ENCODE measurements at regions not wholly inside any gene's neighbourhood (a gene's known extent, or its start where the extent isn't known, plus 50 kb on each side); places are given as distances from the start of the nearest gene placed in this dataset.

GRCh38 chr15:70185251-70185711 is 87.6 kb upstream of the TLE3 start:
- 69% methylated on average over 5 of the region's 5 CpGs; no CpG with 5 or more reads in 1 of the 2 experiments for WGBS, 2 experiments (ENCODE audit: extremely low coverage in 1 of 2, insufficient coverage in 1 of 2, insufficient read length in 1 of 2, insufficient replicate concordance in 2 of 2, low coverage in 1 of 2, low lambda C conversion rate in 2 of 2, missing lambda C conversion rate in 1 of 2)
- no peak for FAIRE-seq
- H3K4me2 ChIP-seq (ENCODE audit: insufficient read depth in 1 of 2, low read depth in 2 of 2, low read length in 2 of 2), result no peak overlapping the region
- POLR2A ChIA-PET (ENCODE audit: partially characterized antibody), result interaction anchor here (0.8 kb wide), 1 partner anchor 14 kb away, joined by 4 read pairs; no protein-coding TSS in a partner anchor
- H3K79me2 ChIP-seq (ENCODE audit: control insufficient read depth in 1 of 2, insufficient read depth in 2 of 2, low read length in 2 of 2), result no peaks in the 10 kb centered on the region
- no peak overlapping the region for H2BK120ac ChIP-seq (replicated peaks; ENCODE audit: low read depth, low read length)
- no peaks in the 10 kb centered on the region for H3K9me3 ChIP-seq (ENCODE audit: insufficient read depth in 2 of 2, low read depth in 1 of 2, low read length in 1 of 2)
- H3K36me3 ChIP-seq (ENCODE audit: control insufficient read depth in 2 of 4, insufficient read depth in 4 of 4, low read length in 3 of 4), result no peaks in the 10 kb centered on the region
- no peak overlapping the region for H2AFZ ChIP-seq (ENCODE audit: low read length)
- H2BK12ac ChIP-seq (ENCODE audit: low read depth, low read length), result no peak overlapping the region
- H3K9ac ChIP-seq (replicated peaks in 1 of 4; ENCODE audit: extremely low read depth in 1 of 4, low read depth in 3 of 4, low read length in 3 of 4), result no peak overlapping the region
- H3K23me2 ChIP-seq (ENCODE audit: low read depth, low read length), result no peaks in the 10 kb centered on the region
- H3K23ac ChIP-seq (ENCODE audit: insufficient read length), result no peak overlapping the region
- peaks cover 0 to 6% (median 2%) of the 10 kb centered on the region in 4 experiments; a peak in 4 of 7 replicates for H3K4me1 ChIP-seq (replicated peaks in 1 of 4; ENCODE audit: control insufficient read depth in 3 of 4, insufficient read depth in 4 of 4, low read length in 3 of 4)
- H2BK5ac ChIP-seq (ENCODE audit: low read depth, low read length), result no peak overlapping the region
- no peak overlapping the region for H2BK15ac ChIP-seq (ENCODE audit: low read length)
- H3K4me3 ChIP-seq (ENCODE audit: extremely low read depth in 1 of 4, insufficient read depth in 2 of 4, low read depth in 3 of 4, low read length in 4 of 4), result no peak overlapping the region
- H3K79me1 ChIP-seq (ENCODE audit: low read depth, low read length), result no peaks in the 10 kb centered on the region
- CTCF ChIA-PET (ENCODE audit: partially characterized antibody), result interaction anchor here (1.1 to 1.2 kb wide), 5 partner anchors 11 to 82 kb away, joined by 3 to 5 read pairs (median 4); no protein-coding TSS in a partner anchor
- H3K27ac ChIP-seq (ENCODE audit: low read depth, low read length), result no peak overlapping the region
- H4K91ac ChIP-seq (replicated peaks; ENCODE audit: insufficient read length, low read length), result no peak overlapping the region
- DNase-seq (ENCODE audit: low read depth in 1 of 2, low spot score in 2 of 2), result no peak
- H3K18ac ChIP-seq (ENCODE audit: extremely low read depth, low read length), result no peak overlapping the region
- no peak overlapping the region for H4K5ac ChIP-seq (ENCODE audit: insufficient read length, low read depth, low read length)
- H3K56ac ChIP-seq (replicated peaks; ENCODE audit: insufficient read length, low read depth, low read length), result no peak overlapping the region
- H4K20me1 ChIP-seq (replicated peaks in 1 of 2; ENCODE audit: control insufficient read depth in 1 of 2, insufficient read depth in 2 of 2, low read length in 2 of 2), result no peaks in the 10 kb centered on the region
- no peak overlapping the region for H2AK5ac ChIP-seq (ENCODE audit: low read depth, low read length)
- no peak overlapping the region for H3K14ac ChIP-seq (ENCODE audit: insufficient read length)
- H3K27me3 ChIP-seq (replicated peaks in 1 of 4; ENCODE audit: control insufficient read depth in 3 of 4, extremely low read depth in 1 of 4, insufficient read depth in 3 of 4, low read length in 3 of 4), result no peaks in the 10 kb centered on the region
- H4K8ac ChIP-seq (ENCODE audit: extremely low read depth, insufficient read depth, low read length), result no peak overlapping the region
- H2BK20ac ChIP-seq (ENCODE audit: low read length), result no peak overlapping the region
- H3K4ac ChIP-seq (replicated peaks; ENCODE audit: insufficient read length, low read depth, low read length), result no peak overlapping the region
- TF ChIP-seq RXRA (IDR thresholded peaks at IDR 0.05; ENCODE audit: insufficient read depth, low read depth, low read length), result no peak
- TF ChIP-seq ZNF274 (IDR thresholded peaks at IDR 0.05; ENCODE audit: borderline replicate concordance, extremely low read depth, low read length), result no peak
- no peak for TF ChIP-seq PHF8 (conservative IDR thresholded peaks at IDR 0.05; ENCODE audit: low read depth, low read length)
- TF ChIP-seq CTCF (IDR thresholded peaks at IDR 0.05; ENCODE audit: control extremely low read depth in 1 of 3, insufficient read depth in 1 of 3, low read depth in 1 of 3, low read length in 3 of 3), result no peak
- no peak for TF ChIP-seq EP300 (IDR thresholded peaks at IDR 0.05; ENCODE audit: borderline replicate concordance in 1 of 2, low read depth in 2 of 2, low read length in 2 of 2)
- TF ChIP-seq CREB1 (IDR thresholded peaks at IDR 0.05), result no peak
- TF ChIP-seq POLR2AphosphoS5 (IDR thresholded peaks at IDR 0.05; ENCODE audit: low read depth, low read length), result no peak
- TF ChIP-seq SIN3A (conservative IDR thresholded peaks at IDR 0.05 in 1 of 2, IDR thresholded peaks at IDR 0.05 in 1 of 2; ENCODE audit: low read depth in 1 of 2, low read length in 2 of 2), result no peak
- no peak for TF ChIP-seq TCF12 (IDR thresholded peaks at IDR 0.05; ENCODE audit: low read depth, low read length)
- no peak for TF ChIP-seq JUND (IDR thresholded peaks at IDR 0.05; ENCODE audit: low read length)
- TF ChIP-seq NANOG (IDR thresholded peaks at IDR 0.05; ENCODE audit: insufficient read depth, low read depth, low read length, poor library complexity, severe bottlenecking), result no peak

Measured in H1 (cell line).